ENCODE measurements at regions not wholly inside any gene's neighbourhood (a gene's known extent, or its start where the extent isn't known, plus 50 kb on each side); places are given as distances from the start of the nearest gene placed in this dataset.

- WGBS, 2 experiments (ENCODE audit: insufficient coverage in 1 of 2, insufficient read length in 1 of 2): 85% methylated on average over 1 of the region's 1 CpG; no CpG with 5 or more reads in 1 of the 2 experiments
- Mint-ChIP-seq H3K36me3 (ENCODE audit: low read depth) (no peaks in the 10 kb centered on the region), H3K27ac (no peak overlapping the region), H3K4me1 (no peaks in the 10 kb centered on the region), H3K9me3 (no peaks in the 10 kb centered on the region), H3K27me3 (ENCODE audit: insufficient read depth) (peaks cover 11% of the 10 kb centered on the region), H3K4me3 (no peak overlapping the region)
- H3K4me3 ChIP-seq (ENCODE audit: low read length): no peak overlapping the region
- TF ChIP-seq CTCF (conservative IDR thresholded peaks at IDR 0.05): no peak
- H3K27ac ChIP-seq (ENCODE audit: low read depth, low read length): no peak overlapping the region
- H3K9me3 ChIP-seq (ENCODE audit: control insufficient read depth, low read length): no peaks in the 10 kb centered on the region
- H3K27me3 ChIP-seq (ENCODE audit: control insufficient read depth, insufficient read depth, low read length, poor library complexity, severe bottlenecking): no peaks in the 10 kb centered on the region
- no peak overlapping the region for H3K9ac ChIP-seq (ENCODE audit: extremely low read depth, low read length, poor library complexity, severe bottlenecking)
- no peak for DNase-seq
- H3K4me1 ChIP-seq (ENCODE audit: control insufficient read depth, insufficient read depth, low read length): peaks cover 3% of the 10 kb centered on the region
- no peaks in the 10 kb centered on the region for H3K36me3 ChIP-seq (ENCODE audit: control insufficient read depth, insufficient read depth, low read length)
These were observed 56.2 kb upstream of the TNPO1 start for GRCh38 chr5:72760259-72760658.

GRCh38 chr5:72752909-72753308 is 63.6 kb upstream of the TNPO1 start:
- no peak for TF ChIP-seq CTCF (conservative IDR thresholded peaks at IDR 0.05)
- no peak for DNase-seq
- 86% methylated on average over 1 of the region's 1 CpG; no CpG with 5 or more reads in 1 of the 2 experiments for WGBS, 2 experiments (ENCODE audit: insufficient coverage in 1 of 2, insufficient read length in 1 of 2)
- Mint-ChIP-seq H3K9me3 (no peaks in the 10 kb centered on the region), H3K4me3 (no peak overlapping the region), H3K4me1 (peaks cover 18% of the 10 kb centered on the region), H3K27me3 (ENCODE audit: insufficient read depth) (peaks cover 10% of the 10 kb centered on the region), H3K27ac (no peak overlapping the region), H3K36me3 (ENCODE audit: low read depth) (no peaks in the 10 kb centered on the region)
- Histone ChIP-seq H3K27me3 (ENCODE audit: control insufficient read depth, insufficient read depth, low read length, poor library complexity, severe bottlenecking) (no peaks in the 10 kb centered on the region), H3K9me3 (ENCODE audit: control insufficient read depth, low read length) (no peaks in the 10 kb centered on the region), H3K9ac (ENCODE audit: extremely low read depth, low read length, poor library complexity, severe bottlenecking) (no peak overlapping the region), H3K36me3 (ENCODE audit: control insufficient read depth, insufficient read depth, low read length) (no peaks in the 10 kb centered on the region), H3K4me3 (ENCODE audit: low read length) (no peak overlapping the region), H3K27ac (ENCODE audit: low read depth, low read length) (no peak overlapping the region), H3K4me1 (ENCODE audit: control insufficient read depth, insufficient read depth, low read length) (peaks cover 13% of the 10 kb centered on the region)

GRCh38 chr5:72749362-72749997 is 67.0 kb upstream of the TNPO1 start:
- TF ChIP-seq CTCF (conservative IDR thresholded peaks at IDR 0.05): no peak
- peaks cover 30% of the 10 kb centered on the region for H3K27me3 Mint-ChIP-seq (ENCODE audit: insufficient read depth)
- no peak overlapping the region for H3K27ac Mint-ChIP-seq
- DNase-seq: peak; percentile 48
- 86 to 87% methylated on average over 7 to 12 of the region's 12 CpGs for WGBS, 2 experiments (ENCODE audit: insufficient coverage in 1 of 2, insufficient read length in 1 of 2)
- H3K4me3 ChIP-seq (ENCODE audit: low read length): no peak overlapping the region
- peaks cover 18% of the 10 kb centered on the region for H3K4me1 Mint-ChIP-seq
- no peak overlapping the region for H3K9ac ChIP-seq (ENCODE audit: extremely low read depth, low read length, poor library complexity, severe bottlenecking)
- no peaks in the 10 kb centered on the region for H3K36me3 ChIP-seq (ENCODE audit: control insufficient read depth, insufficient read depth, low read length)
- no peak overlapping the region for H3K27ac ChIP-seq (ENCODE audit: low read depth, low read length)
- H3K4me1 ChIP-seq (ENCODE audit: control insufficient read depth, insufficient read depth, low read length): peaks cover 13% of the 10 kb centered on the region
- no peak overlapping the region for H3K4me3 Mint-ChIP-seq
- no peaks in the 10 kb centered on the region for H3K9me3 ChIP-seq (ENCODE audit: control insufficient read depth, low read length)
- no peaks in the 10 kb centered on the region for H3K9me3 Mint-ChIP-seq
- no peaks in the 10 kb centered on the region for H3K36me3 Mint-ChIP-seq (ENCODE audit: low read depth)
- no peaks in the 10 kb centered on the region for H3K27me3 ChIP-seq (ENCODE audit: control insufficient read depth, insufficient read depth, low read length, poor library complexity, severe bottlenecking)
